HG02623 (cell line): ENCODE measurements at regions not wholly inside any gene's neighbourhood (a gene's known extent, or its start where the extent isn't known, plus 50 kb on each side); places are given as distances from the start of the nearest gene placed in this dataset.
"Not testable (repeated sequence)": the region's sequence is repeated elsewhere in the genome, so short reads cannot be mapped to it uniquely, and the experiment has no call there.

Experiments
- ATAC-seq: cut with Tn5 transposase; IDR thresholded peaks from one replicate; pipeline ENCODE4 v1.9.1; 2021; ENCODE audit warnings: moderate library complexity; ENCODE audit not compliant: unreplicated experiment

DNA sequence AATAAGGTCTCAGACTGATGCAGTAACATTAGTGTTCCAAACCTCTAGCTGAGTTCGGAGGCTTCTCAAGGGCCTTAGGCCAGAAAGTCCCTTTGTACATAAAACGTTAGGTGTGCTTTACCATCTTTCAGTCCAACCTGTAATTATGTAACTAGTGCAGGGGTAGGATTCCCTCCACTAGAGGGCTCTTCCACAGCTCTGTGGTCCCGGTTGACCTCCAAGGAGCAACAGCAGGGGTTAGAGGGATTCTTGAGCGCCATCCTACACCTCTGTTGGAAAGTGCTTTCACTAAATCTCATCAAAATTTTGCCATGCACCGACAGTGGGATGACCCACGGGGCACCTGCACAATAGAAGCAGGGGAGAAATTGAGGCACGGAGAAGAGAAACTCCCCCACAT is 155.8 kb upstream of the LRP1B start:
- ATAC-seq, result peak; percentile 71

DNA sequence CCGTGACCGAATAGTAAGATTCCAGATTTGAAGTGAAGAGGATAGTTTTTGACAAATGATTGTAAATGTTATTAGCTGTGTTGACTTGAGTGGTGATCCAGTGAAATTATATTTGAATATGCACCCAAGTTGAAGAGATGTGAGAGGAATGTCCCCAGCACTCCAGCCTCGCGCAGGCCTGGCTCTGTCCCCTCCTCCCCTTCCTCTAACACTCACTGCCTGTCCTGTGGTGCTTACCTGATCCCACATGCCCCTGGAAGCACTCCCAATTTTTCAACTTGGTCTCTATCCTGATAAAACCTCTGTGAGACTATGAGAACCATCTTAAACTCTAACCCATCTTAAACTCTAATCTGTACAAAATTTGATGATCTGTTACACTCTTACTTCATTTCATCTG is 154.7 kb upstream of the LRP1B start:
- ATAC-seq, result no peak

DNA sequence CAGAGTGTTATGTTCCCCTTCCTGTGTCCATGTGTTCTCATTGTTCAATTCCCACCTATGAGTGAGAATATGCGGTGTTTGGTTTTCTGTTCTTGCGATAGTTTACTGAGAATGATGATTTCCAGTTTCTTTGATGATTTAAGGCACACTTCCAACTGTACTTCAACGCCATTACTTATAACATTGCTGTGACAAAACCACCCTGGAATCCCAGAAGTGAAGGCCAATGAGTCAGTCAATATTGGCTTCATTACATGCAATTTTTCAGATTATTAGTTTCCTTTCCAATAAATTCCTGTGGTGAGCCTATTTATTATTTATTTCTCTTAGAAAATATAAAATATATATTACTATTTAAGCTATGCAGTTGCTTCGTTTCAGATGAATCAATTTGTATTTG is 153.5 kb upstream of the LRP1B start:
- not testable (repeated sequence) for ATAC-seq

DNA sequence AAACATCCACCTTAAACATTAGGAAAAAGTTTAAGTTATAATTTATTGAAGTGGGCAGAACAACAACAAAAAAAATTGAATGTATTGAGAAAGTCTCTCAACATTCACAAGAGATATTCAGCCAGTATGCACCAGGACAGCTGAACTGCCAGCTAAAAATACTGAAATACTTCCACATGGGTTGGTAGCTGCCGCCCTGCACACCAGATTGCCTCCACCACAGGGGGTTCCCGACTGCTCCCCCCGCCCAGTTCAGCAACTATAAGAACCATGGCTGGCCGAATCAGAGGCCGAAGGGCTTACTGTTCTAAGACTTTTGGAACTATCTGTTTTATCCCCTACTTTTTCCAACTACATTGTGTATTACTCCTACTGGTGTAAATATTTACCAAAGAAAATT is 150.0 kb upstream of the LRP1B start:
- ATAC-seq, result no peak

DNA sequence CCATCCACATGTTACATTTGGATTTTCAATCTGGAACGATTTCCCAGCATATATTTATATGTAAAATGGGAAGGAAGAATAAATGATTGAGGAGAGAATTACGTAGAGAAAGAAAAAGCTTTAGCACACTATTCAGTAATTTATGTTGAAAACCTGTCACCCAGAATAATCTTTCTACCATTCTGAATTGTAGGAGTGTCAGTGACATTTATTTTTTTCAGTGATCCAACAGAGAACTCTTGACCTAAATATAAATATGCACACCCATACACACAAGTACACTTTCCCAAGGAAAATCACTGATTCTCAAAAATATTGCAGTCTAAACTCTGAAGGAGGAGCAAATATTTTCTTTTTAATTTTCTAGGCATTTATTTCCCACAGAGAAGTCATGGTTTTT is 140.2 kb upstream of the LRP1B start:
- ATAC-seq, result no peak

DNA sequence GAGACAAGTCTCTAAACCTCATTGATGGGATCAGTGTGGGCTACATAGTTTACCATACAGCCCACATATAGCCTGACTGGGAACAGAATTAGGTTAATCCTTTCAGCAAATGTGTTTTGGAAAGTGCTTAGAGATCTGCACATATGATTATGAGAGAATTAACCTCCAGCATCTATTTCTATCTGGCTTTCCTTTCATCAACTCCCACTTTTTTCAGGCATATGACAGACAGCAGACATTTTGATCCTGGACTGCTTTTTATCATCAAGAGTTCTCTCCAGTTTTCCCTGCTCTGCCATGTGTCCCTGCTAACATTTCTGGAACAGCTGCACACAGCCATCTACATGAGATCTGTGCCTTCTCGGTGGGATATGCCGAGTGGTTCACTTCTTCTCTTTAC is 139.5 kb upstream of the LRP1B start:
- no peak for ATAC-seq

DNA sequence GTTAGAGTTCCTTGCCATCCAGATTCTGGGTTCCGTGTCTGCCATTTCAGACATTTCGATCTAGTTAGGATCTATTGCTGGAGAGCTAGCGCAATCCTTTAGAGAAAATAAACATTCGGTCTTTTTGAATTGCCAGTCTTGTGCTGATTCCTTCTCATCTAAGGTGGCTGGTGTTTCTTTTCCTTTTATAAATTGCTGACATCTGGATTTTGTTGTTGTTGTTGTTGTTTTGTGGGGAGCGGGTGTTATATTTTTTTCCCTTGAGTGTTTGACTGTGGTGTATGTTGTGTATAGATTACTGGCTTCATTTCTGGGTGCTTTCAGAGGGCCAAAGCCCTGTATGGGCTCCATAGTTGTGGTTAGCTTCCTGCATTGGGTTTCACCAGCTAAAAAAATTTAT is 128.5 kb upstream of the LRP1B start:
- no peak for ATAC-seq

DNA sequence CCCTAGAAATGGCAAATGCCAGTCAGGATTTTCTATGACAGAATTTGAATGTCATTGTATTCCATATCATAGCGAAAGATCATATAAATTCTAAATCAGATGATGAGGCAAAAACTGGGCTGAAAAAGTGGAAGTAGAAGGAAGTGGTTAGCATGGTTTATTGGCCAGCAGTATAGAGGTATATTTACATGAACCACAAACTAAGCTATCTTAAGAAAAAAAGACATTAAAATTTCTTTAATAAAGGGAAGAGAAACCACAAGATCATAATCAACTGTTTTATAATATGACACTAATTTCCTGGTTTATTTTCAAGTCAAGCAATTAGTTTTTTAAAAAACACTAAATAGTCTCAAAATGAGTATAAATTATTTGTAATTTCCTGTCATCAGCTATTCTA is 123.2 kb upstream of the LRP1B start:
- ATAC-seq, result no peak

DNA sequence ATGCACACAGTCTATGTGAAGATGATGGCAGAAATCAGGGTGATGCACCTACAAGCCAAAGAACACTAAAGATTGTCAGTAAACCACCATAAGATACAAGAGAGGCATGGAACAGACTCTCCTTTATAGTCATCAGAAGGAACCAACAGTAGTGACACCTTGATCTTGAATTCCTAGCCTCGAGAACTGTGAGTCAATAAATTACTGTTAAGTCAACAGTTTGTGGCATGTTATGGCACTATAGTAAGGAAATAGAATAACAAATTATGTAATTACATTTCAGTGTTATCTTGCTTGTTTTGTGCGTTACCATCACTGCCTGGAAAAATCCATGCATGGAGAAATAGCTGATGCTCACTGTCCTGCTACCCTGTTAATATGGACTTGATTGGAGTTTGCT is 110.2 kb upstream of the LRP1B start:
- ATAC-seq, result no peak

DNA sequence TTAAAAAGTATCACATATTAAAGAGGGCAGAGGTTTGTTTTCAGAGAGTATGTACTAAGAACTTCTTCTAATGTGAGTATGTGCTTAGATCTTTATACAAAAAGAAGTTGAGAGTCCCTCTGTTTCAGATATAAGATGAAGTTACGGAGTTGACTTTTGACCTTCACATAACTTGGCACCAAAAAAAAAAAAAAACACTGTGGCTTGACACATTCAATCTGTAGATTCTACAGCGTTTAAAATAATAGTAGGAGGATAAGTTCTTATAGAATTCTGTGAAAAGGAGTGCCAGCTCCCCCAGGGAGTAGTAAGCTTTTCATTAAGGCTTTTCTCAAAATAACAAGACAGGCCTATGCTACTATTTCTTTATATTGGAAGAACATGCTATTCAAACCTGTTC is 105.4 kb upstream of the LRP1B start:
- no peak for ATAC-seq

DNA sequence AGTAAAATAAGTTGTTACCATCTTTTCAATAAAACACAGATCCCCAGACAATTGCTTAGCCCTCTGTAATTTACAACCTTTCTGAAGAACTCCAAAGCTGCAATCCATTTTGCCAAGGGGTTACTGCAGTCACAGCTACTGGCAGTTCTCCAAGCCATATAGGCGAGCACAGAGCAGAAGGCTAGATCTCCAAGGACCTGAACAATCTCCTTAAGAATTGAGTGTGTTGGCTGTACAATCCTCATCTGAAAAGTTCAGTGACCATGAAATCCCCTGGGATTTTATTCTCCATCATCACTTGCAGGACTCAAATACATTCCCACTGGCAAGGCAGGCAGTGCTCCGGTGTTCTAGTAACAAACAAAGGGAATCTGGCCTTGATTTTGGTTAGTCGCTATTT is 103.9 kb upstream of the LRP1B start:
- ATAC-seq, result no peak

DNA sequence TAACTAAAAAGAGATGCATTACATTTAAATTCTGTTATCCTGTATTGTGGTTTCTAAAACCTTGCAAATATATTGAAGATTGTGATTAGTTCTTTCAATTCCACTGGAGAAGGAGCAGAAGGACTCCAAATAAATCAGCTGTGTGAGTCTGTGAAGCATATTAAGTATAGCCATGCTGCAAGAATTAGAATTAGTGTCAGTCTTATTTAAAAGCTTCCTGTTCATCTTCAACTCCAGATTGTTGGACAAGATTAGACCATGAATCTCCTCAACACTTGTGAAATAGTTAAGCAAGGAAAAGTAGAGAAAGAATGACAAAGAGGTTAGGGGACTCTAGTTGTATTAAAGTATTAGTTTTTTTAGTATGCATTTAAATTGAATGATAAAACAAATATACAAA is 92.5 kb upstream of the LRP1B start:
- no peak for ATAC-seq

DNA sequence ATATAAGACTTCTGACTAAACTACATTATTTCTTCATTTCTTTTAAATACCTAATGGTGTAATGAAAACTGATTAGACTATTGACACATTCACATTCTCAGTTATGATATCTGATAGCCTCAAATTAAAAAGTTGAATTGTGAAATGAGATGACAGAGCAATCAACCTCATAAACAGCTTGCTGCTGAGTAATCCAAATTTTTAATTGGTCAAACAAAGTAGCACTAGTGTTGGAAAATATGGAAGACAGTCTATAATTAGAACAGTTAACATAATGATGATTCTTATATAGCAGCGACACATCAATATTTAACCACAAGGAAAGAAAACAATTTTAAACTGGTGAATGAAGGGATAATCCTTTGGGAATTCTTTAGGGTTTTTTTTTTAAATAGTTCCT is 91.9 kb upstream of the LRP1B start:
- ATAC-seq, result no peak

DNA sequence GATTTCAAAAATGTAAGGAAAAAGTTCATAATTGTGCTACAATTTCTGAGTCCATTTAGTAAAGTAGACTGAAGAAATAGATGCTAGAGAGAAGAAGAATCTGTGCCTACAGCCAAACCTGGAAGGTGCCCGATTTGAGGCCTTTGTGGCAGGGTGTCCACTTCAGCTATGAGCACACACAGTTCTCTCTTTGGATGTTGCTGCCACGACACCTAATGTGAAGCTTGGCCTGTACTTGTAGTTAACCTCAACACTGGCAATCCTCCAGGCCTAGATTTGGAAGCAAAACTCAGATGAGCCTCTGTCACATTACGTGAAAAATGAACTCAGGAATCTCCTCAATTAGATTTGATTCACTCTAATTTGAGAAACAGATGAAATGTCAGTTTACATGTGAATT is 90.1 kb upstream of the LRP1B start:
- no peak for ATAC-seq

DNA sequence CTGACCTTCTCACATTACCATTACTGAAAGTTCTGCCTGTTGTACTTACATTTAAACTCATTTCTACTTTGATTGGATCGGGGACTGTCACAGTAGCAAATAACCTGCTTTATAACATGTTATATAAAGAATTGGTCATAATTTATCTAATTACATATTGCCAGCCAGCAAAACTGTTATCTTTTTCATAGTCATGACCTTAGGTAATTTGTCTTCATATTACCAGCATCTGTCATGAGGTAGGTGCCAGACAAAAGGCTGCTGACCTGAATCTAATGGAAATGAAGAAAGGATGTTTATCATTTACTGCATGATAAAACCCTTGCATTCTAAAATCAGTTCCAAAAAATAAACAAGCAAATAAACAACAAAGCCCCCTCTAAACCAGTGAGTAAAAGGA is 89.4 kb upstream of the LRP1B start:
- no peak for ATAC-seq

DNA sequence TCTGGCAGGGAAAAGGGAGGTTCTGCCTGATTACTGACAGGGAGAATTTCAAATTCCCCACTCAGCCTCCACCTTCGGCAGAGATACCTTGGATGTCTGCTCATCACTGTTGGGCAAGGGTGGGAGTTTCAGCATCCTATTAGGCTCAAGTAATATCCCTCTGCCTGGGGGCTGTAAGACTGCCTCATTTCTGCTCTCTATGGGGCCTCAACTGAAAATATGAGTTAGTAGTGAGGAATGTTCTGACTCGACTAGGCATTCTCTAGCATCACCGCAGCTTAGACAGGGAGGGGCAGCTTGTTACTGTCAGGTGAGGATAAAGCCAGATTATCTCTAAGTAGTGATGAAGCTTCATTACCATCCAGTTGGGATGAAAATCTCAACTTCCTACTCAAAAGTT is 87.7 kb upstream of the LRP1B start:
- ATAC-seq, result no peak

DNA sequence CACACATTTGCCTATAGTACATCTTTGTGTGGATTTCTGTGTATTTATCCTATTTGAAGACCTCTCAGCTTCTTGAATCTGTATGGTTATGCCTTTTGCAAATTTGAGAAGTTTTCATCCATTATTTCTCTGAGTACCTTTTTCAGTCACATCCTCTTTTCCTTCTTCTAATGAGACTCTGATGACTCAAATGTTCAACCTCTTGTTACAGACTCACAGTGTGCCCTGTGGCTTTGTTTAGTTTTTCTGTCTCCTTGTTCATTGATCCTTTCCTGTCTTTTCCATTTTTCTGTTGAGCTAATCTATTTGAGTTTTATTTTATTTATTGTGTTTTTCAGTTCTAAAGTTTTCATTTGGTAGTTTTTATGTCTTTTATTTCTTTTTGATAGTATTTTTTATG is 87.0 kb upstream of the LRP1B start:
- no peak for ATAC-seq

DNA sequence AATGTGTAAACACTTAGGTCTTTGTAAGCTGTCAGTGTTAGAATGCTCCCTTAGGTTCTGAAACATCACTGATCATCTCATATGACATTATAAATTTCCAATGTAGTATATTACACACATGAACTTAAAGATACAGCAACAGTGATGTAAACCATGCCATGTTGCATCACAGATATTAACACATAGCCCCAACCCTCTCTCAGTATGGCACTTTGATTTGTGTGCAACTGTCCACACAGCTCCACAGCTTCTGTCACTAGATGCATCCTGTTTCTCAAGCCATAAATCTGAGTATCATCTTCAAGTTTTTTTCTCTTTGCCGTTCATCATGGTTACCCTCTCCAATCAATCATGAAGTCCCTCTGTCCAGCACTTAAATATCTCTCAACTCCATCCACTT is 69.2 kb upstream of the LRP1B start:
- ATAC-seq, result no peak

DNA sequence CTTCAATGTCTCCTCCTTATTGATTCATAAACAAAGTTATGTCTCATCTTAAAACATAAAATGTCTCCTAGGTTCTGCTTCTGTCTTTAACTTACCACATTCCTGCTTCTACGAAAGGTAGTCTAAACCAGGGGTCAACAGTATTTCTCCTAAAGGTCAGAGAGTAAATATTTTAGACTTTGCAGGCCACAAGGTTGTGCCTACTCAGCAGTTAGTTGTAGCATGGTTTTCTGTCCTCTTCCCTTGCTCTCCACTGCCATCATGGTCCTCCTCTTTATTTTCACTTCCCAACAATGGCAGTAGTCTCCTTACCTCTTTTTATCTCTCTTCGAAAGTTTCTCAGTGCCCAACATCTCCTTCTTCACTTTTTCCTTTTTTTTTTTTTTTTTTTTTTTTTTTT is 68.3 kb upstream of the LRP1B start:
- ATAC-seq, result no peak

DNA sequence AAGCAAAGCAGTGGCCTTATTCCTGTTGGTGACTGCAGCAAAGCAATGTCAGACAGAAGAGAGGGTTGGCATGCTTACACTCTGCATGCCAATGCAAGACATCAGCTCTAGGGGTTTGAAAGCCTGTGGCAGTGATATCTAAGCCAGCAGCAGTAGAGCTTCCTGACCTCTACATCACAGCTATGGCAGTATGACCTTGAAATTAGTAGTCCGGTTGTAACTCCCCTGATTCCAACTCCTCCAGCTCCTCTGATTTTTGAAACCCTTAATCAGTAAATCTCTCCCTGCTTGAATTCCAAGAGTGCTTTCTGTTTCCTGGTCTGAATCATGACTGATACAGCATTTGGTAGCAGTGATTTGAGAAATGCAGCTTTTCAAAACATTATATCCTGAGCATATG is 60.0 kb upstream of the LRP1B start:
- ATAC-seq, result no peak

DNA sequence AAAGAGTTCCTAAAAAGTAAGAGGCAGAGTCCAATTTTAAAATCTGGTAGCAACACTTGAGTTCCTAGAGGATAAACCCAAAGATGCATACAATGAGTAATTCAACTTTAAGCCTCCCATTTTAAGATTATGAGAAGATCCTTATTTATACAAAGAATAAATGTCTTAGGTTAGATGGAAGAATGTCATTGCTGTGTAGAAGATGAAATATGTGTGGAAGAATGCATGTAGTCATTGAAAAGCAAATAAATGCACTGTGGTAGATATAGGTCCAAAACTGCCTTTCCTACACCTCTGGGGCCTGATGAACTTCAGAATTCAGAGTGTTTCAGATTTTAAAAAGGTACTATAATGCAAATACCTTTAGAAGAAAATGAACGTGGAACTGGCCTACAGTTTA is 58.7 kb upstream of the LRP1B start:
- no peak for ATAC-seq

DNA sequence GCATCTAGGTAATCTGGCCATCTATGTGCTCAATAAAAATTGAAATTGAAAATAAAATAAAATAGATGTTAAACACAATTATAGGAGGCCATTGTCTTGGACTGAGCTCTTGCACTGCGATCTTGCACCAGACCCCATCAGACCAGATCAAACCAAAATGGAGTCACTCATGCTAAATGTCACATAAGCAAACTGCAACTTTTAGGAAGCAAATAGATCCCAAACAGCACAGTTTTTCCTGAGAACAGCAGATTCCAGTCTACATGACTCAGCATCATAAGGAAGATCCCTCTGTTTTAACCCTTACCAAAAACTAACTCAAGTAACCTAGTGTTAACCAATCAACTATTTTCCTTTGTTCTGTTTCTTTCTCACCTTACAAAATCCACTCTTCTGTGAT is 57.7 kb upstream of the LRP1B start:
- ATAC-seq, result no peak

DNA sequence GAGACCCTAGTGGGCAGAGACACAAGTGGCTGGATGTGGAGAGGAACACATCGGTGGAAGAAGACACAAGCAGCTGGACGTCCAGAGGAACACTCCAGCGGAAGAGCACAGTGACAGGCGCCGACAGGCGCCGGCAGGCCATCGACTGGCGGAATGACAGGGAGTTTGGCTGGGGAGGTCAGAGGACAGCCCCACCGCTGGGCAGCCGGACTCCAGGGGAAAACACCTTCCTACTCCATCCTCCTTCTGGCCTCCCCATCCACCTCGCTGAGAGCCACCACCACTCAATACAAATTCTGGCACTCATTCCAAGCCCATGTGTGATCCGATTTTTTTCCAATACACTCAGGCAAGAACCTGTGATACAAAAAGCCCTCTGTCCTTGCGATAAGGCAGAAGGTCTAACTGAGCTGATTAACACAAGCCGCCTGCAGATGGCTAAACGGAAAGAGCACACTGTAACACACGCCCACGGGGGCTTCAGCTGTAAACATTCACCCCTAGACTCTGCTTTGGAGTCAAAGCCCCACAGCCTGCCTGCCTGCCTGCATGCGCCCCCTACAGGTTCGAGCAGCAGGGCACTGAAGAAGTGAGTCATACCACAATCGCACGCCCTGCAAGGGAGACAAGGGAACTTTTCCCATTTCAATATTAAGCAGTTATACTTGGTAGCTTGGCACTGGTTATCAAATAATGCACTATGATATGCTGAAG is 50.2 kb upstream of the LRP1B start:
- no peak for ATAC-seq
